ENCODE measurements at regions not wholly inside any gene's neighbourhood (a gene's known extent, or its start where the extent isn't known, plus 50 kb on each side); places are given as distances from the start of the nearest gene placed in this dataset.

- no peaks in the 10 kb centered on the region for H3F3A ChIP-seq (ENCODE audit: insufficient read depth)
- no peaks in the 10 kb centered on the region for H3K9me2 ChIP-seq (replicated peaks; ENCODE audit: insufficient read depth, low read length)
- no peak overlapping the region for H3K9ac ChIP-seq (ENCODE audit: low read length)
- no peaks in the 10 kb centered on the region for H4K20me1 ChIP-seq (ENCODE audit: low read depth, low read length)
- H3K27me3 ChIP-seq (ENCODE audit: low read length): no peaks in the 10 kb centered on the region
- no peak overlapping the region for H3K4me2 ChIP-seq (ENCODE audit: low read depth, low read length, poor library complexity, severe bottlenecking)
- H3K9me3 ChIP-seq (ENCODE audit: insufficient read depth, low read length): no peaks in the 10 kb centered on the region
- H3K27ac ChIP-seq (ENCODE audit: low read depth, low read length): no peak overlapping the region
- no peak overlapping the region for H2AFZ ChIP-seq (ENCODE audit: low read depth, low read length, severe bottlenecking)
- H3K79me2 ChIP-seq (ENCODE audit: insufficient read depth, low read length): no peaks in the 10 kb centered on the region
- TF ChIP-seq, protein P1, sequence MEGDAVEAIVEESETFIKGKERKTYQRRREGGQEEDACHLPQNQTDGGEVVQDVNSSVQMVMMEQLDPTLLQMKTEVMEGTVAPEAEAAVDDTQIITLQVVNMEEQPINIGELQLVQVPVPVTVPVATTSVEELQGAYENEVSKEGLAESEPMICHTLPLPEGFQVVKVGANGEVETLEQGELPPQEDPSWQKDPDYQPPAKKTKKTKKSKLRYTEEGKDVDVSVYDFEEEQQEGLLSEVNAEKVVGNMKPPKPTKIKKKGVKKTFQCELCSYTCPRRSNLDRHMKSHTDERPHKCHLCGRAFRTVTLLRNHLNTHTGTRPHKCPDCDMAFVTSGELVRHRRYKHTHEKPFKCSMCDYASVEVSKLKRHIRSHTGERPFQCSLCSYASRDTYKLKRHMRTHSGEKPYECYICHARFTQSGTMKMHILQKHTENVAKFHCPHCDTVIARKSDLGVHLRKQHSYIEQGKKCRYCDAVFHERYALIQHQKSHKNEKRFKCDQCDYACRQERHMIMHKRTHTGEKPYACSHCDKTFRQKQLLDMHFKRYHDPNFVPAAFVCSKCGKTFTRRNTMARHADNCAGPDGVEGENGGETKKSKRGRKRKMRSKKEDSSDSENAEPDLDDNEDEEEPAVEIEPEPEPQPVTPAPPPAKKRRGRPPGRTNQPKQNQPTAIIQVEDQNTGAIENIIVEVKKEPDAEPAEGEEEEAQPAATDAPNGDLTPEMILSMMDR (IDR thresholded peaks at IDR 0.05; ENCODE audit: insufficient read depth, low read length, poor library complexity, severe bottlenecking): no peak
- TF ChIP-seq EZH2phosphoT487 (conservative IDR thresholded peaks at IDR 0.05; ENCODE audit: low read length): no peak
- no peaks in the 10 kb centered on the region for H3K36me3 ChIP-seq (ENCODE audit: low read length)
- no peak overlapping the region for H3K4me3 ChIP-seq (ENCODE audit: insufficient read depth, low read length, poor library complexity, severe bottlenecking)
Measured at GRCh38 chr6:141764388-141764787, 368.3 kb upstream of the GJE1 start.

DNA sequence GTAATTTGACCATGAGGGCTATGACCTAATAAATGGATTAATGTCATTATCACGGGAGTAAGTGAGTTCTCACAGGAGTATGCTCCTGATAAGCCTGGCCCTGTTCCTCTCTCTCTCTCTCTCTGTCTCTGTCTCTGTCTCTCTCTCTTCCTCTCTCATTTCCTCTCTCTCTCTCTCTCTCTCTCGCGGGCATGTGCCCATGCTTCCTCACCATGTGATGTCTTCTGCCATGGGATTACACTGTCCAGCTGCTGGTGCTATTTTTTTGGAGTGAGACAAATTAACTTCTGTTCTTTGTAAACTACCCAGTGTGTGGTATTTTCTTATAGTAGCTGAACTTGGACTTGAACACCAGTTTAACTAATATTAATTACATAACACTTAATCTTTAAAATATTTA lies 374.3 kb upstream of the GJE1 start:
- H4K20me1 ChIP-seq (ENCODE audit: low read depth, low read length): no peaks in the 10 kb centered on the region
- H3K27me3 ChIP-seq (ENCODE audit: low read length): no peaks in the 10 kb centered on the region
- no peak overlapping the region for H3K9ac ChIP-seq (ENCODE audit: low read length)
- no peak overlapping the region for H3K27ac ChIP-seq (ENCODE audit: low read depth, low read length)
- H3F3A ChIP-seq (ENCODE audit: insufficient read depth): no peaks in the 10 kb centered on the region
- no peaks in the 10 kb centered on the region for H3K79me2 ChIP-seq (ENCODE audit: insufficient read depth, low read length)
- no peaks in the 10 kb centered on the region for H3K9me3 ChIP-seq (ENCODE audit: insufficient read depth, low read length)
- H2AFZ ChIP-seq (ENCODE audit: low read depth, low read length, severe bottlenecking): no peak overlapping the region
- H3K4me3 ChIP-seq (ENCODE audit: insufficient read depth, low read length, poor library complexity, severe bottlenecking): no peak overlapping the region
- TF ChIP-seq, protein P1 (IDR thresholded peaks at IDR 0.05; ENCODE audit: insufficient read depth, low read length, poor library complexity, severe bottlenecking): no peak
- TF ChIP-seq EZH2phosphoT487 (conservative IDR thresholded peaks at IDR 0.05; ENCODE audit: low read length): no peak
- H3K4me2 ChIP-seq (ENCODE audit: low read depth, low read length, poor library complexity, severe bottlenecking): no peak overlapping the region
- H3K9me2 ChIP-seq (replicated peaks; ENCODE audit: insufficient read depth, low read length): no peaks in the 10 kb centered on the region
- no peaks in the 10 kb centered on the region for H3K36me3 ChIP-seq (ENCODE audit: low read length)

GRCh38 chr6:141753180-141753579 lies 379.5 kb upstream of the GJE1 start:
- no peak overlapping the region for H3K9ac ChIP-seq (ENCODE audit: low read length)
- H4K20me1 ChIP-seq (ENCODE audit: low read depth, low read length): no peaks in the 10 kb centered on the region
- no peaks in the 10 kb centered on the region for H3F3A ChIP-seq (ENCODE audit: insufficient read depth)
- H3K36me3 ChIP-seq (ENCODE audit: low read length): no peaks in the 10 kb centered on the region
- TF ChIP-seq, protein P1 (IDR thresholded peaks at IDR 0.05; ENCODE audit: insufficient read depth, low read length, poor library complexity, severe bottlenecking): no peak
- no peak for TF ChIP-seq EZH2phosphoT487 (conservative IDR thresholded peaks at IDR 0.05; ENCODE audit: low read length)
- H3K9me2 ChIP-seq (replicated peaks; ENCODE audit: insufficient read depth, low read length): no peaks in the 10 kb centered on the region
- H2AFZ ChIP-seq (ENCODE audit: low read depth, low read length, severe bottlenecking): no peak overlapping the region
- no peak overlapping the region for H3K27ac ChIP-seq (ENCODE audit: low read depth, low read length)
- no peaks in the 10 kb centered on the region for H3K27me3 ChIP-seq (ENCODE audit: low read length)
- no peak overlapping the region for H3K4me2 ChIP-seq (ENCODE audit: low read depth, low read length, poor library complexity, severe bottlenecking)
- no peak overlapping the region for H3K4me3 ChIP-seq (ENCODE audit: insufficient read depth, low read length, poor library complexity, severe bottlenecking)
- no peaks in the 10 kb centered on the region for H3K9me3 ChIP-seq (ENCODE audit: insufficient read depth, low read length)
- no peaks in the 10 kb centered on the region for H3K79me2 ChIP-seq (ENCODE audit: insufficient read depth, low read length)
